ENCODE measurements at regions not wholly inside any gene's neighbourhood (a gene's known extent, or its start where the extent isn't known, plus 50 kb on each side); places are given as distances from the start of the nearest gene placed in this dataset.

DNA sequence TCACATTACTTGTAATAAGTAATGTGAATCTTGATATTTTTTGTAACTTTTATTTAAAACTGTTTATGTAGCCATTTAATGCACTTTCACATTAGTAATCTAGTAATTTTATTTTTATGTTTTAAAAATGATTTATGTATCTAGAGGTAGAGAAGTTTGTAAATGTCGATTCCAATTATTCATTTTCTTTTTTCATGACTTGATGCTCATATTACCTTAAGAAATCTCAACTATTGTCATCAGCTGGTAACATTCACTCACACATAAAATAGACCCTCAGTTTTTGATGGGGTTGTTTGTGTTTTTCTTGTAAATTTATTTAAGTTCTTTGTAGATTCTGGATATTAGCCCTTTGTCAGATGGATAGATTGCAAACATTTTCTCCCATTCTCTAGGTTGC, 351.7 kb upstream of the CDH7 start:
- H3K4me3 ChIP-seq (ENCODE audit: low read depth, low read length) = no peak overlapping the region
- TF ChIP-seq, protein P1, sequence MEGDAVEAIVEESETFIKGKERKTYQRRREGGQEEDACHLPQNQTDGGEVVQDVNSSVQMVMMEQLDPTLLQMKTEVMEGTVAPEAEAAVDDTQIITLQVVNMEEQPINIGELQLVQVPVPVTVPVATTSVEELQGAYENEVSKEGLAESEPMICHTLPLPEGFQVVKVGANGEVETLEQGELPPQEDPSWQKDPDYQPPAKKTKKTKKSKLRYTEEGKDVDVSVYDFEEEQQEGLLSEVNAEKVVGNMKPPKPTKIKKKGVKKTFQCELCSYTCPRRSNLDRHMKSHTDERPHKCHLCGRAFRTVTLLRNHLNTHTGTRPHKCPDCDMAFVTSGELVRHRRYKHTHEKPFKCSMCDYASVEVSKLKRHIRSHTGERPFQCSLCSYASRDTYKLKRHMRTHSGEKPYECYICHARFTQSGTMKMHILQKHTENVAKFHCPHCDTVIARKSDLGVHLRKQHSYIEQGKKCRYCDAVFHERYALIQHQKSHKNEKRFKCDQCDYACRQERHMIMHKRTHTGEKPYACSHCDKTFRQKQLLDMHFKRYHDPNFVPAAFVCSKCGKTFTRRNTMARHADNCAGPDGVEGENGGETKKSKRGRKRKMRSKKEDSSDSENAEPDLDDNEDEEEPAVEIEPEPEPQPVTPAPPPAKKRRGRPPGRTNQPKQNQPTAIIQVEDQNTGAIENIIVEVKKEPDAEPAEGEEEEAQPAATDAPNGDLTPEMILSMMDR (IDR thresholded peaks at IDR 0.05; ENCODE audit: borderline replicate concordance, insufficient read depth, low read depth, low read length) = no peak

DNA sequence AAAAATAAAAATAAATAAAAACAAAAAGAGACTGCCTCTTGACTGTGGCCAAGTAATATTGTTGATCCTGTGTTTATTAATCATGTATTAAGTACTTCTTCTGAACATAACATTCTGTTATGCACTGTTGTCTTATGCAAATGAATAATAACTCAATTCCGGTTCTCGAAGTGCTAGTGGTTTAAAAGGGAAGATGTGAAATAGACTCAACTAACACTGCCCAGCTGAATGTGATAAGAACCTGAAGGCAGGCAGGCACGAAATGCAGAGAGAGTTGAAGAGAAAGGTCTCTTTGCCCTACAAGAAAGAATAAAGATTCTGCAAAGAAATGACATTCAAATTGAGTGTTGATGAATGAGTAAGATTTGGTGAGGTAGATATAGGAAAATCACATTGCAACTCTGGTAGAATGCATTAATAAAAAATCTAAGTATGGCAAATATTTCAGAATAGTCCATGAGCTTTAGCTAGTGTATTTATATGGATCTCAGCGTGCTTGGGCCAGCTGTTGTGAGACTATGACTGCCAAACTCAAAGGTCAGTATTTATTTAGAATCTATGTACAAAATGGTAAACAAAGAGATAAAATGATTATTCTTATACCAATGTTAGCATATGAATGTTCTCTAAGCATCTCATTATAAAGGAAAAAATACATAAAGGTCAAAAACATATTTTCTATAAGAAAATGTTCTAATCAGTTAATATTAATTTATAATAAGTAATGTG, 352.3 kb upstream of the CDH7 start:
- H3K4me3 ChIP-seq (ENCODE audit: low read depth, low read length) = no peak overlapping the region
- TF ChIP-seq, protein P1 (IDR thresholded peaks at IDR 0.05; ENCODE audit: borderline replicate concordance, insufficient read depth, low read depth, low read length) = no peak

DNA sequence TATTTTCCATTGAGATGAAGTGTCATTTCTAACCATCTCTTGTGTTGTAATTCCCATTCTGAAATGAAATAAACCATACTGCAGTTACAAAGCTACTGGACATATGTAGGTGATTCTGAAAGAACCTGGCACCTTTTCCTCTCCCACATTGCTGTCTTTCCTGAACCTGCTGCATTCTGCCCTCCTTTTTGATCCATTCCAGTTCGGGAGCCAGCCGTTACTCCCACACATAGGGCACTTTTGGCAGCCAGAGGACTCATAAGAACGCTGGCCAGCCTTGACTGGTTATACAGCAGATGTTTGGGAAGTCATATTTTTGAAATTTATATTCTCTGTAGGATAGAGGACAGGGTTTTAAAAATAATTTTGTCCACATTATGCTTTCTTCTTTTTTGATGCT, 369.8 kb upstream of the CDH7 start:
- no peak overlapping the region for H3K4me3 ChIP-seq (ENCODE audit: low read depth, low read length)
- TF ChIP-seq, protein P1 (IDR thresholded peaks at IDR 0.05; ENCODE audit: borderline replicate concordance, insufficient read depth, low read depth, low read length) = no peak

DNA sequence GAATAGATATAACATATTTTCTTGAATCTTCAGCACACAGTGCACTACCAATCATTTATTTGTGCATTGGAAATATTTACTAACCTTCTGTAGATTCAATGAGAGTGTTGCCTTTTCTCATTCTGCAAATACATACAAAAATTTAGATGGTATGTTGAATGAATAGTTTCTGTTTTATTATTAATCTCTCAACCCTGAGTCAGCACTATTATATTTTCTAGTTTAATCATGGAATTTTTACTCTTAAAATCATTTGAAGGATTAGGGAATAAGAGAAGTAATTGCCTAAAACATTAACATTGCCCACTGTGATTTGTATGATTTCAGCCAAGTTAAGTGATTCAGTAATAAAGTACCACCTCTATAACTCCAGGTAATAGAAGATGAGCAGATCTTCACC, 370.2 kb upstream of the CDH7 start:
- H3K4me3 ChIP-seq (ENCODE audit: low read depth, low read length) = no peak overlapping the region
- TF ChIP-seq, protein P1 (IDR thresholded peaks at IDR 0.05; ENCODE audit: borderline replicate concordance, insufficient read depth, low read depth, low read length) = no peak

DNA sequence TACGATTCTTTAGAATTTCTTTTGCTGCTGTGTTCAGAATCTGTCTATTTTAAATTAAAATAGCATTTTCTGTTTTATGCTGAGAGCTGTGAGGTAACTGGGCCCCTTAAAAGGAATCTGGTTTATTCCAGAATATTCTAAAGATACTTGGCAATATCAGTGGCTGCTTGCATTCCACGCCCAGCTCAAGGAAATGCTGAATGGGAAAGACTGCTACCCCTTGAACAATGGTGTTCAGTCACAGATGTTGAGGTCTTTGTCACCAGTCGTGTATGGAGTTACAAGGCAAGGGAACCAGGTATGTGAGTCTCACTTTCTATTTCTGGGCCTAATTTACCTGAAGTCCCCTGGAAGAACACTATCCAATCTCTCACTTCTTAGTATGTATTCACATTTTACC, 377.9 kb upstream of the CDH7 start:
- H3K4me3 ChIP-seq (ENCODE audit: low read depth, low read length) = no peak overlapping the region
- TF ChIP-seq, protein P1 (IDR thresholded peaks at IDR 0.05; ENCODE audit: borderline replicate concordance, insufficient read depth, low read depth, low read length) = no peak

DNA sequence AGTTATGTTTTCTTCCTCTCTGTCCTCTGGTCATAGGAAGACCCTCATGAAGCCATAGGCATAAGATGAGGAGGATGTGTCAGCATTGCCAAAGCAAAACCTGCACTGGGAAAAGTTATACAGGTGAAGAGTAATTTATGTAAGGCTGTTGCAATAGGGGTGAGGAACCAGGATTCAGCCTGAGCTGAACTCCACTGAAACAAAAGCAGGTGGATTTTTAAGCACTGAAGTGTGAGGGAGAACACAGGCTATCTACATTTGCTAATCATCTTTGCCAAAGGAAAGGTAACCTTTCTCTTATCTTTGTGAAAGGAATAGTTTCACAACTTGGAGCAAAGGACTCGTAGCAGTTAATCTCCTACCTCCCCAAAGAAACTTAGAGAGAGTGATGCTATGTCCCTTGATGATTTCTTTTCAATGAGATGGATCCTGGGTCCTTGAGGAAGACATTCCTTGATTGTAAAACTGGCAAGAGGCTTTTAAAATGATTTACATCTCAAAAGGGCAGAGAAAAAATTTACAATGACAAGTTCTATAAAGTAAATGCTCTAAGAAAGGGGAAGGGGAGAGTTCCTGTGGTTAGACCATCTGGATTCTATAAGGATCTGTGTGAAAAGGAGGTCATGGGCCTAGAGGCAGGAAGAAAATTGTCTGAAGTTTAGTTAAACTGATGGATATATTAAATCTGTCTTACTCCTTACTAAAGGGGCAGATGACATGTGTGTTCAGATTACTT, 385.4 kb upstream of the CDH7 start:
- H3K4me3 ChIP-seq (ENCODE audit: low read depth, low read length) = no peak overlapping the region
- TF ChIP-seq, protein P1 (IDR thresholded peaks at IDR 0.05; ENCODE audit: borderline replicate concordance, insufficient read depth, low read depth, low read length) = no peak

Data from GM12875 (cell line).